ENCODE measurements at regions not wholly inside any gene's neighbourhood (a gene's known extent, or its start where the extent isn't known, plus 50 kb on each side); places are given as distances from the start of the nearest gene placed in this dataset.
"Not testable (repeated sequence)": the region's sequence is repeated elsewhere in the genome, so short reads cannot be mapped to it uniquely, and the experiment has no call there.

DNA sequence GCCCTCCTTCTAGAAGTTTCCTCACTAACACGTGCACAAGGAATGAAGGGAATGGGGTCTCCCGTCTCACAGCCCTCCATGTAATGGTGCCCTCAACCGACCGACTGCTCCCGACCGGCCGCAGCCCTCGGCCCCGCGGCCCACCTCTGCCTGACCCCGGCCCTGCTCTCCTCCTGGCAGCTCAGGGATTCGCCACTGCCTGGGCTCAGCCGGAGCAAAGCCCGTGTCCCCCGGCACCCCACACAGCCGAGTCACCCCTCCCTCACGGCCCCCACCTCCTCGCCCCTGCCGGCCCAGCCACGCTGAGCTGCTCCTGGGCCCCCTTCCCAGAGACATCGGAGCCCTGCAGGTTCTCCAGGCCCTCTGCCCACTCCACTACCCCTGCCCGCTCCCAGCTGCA lies 171.0 kb downstream of the TMEM121 start:
- not testable (repeated sequence) for TF ChIP-seq POLR2A, POLR2AphosphoS5, CTCF (IDR thresholded peaks at IDR 0.05)
